GM10266 (cell line): ENCODE measurements at regions not wholly inside any gene's neighbourhood (a gene's known extent, or its start where the extent isn't known, plus 50 kb on each side); places are given as distances from the start of the nearest gene placed in this dataset.

Source experiments
- DNase-seq: peaks from one replicate; pipeline ENCODE4 v3.0.0; 2012; ENCODE audit errors: extremely low spot score
- CTCF ChIP-seq: IDR thresholded peaks from 2 replicates; pipeline ENCODE4 v1.5.1; 2012; ENCODE audit warnings: mild to moderate bottlenecking, low read depth; ENCODE audit not compliant: control insufficient read depth, insufficient read depth; ENCODE audit errors: missing control alignments

GRCh38 chr9:13791816-13792215, 512.3 kb upstream of the MPDZ start:
- TF ChIP-seq CTCF = no peak
- no peak for DNase-seq

- DNase-seq = no peak
- no peak for TF ChIP-seq CTCF
Measured at GRCh38 chr9:13790055-13790454, 510.6 kb upstream of the MPDZ start.

GRCh38 chr9:13787234-13787833, 507.8 kb upstream of the MPDZ start:
- no peak for DNase-seq
- no peak for TF ChIP-seq CTCF

GRCh38 chr9:13786711-13787110, 507.2 kb upstream of the MPDZ start:
- DNase-seq = no peak
- TF ChIP-seq CTCF = no peak

GRCh38 chr9:13786131-13786530, 506.6 kb upstream of the MPDZ start:
- no peak for DNase-seq
- no peak for TF ChIP-seq CTCF

GRCh38 chr9:13779106-13779505, 499.6 kb upstream of the MPDZ start:
- TF ChIP-seq CTCF = no peak
- DNase-seq = no peak

GRCh38 chr9:13778631-13779030, 499.1 kb upstream of the MPDZ start:
- DNase-seq = no peak
- no peak for TF ChIP-seq CTCF
